IMR-90 (cell line): ENCODE measurements at regions not wholly inside any gene's neighbourhood (a gene's known extent, or its start where the extent isn't known, plus 50 kb on each side); places are given as distances from the start of the nearest gene placed in this dataset.

ENCODE experiments used
- CEBPB ChIP-seq: IDR thresholded peaks from 2 replicates; pipeline ENCODE4 v1.6.1; 2012; ENCODE audit warnings: low read depth, low read length, improper control_type of control experiment
- CTCF ChIP-seq: conservative IDR thresholded peaks from 2 replicates; pipeline ENCODE4 v1.5.1; 2012; ENCODE audit warnings: mild to moderate bottlenecking, low read depth, low read length, improper control_type of control experiment
- MXI1 ChIP-seq: IDR thresholded peaks from 2 replicates; pipeline ENCODE4 v1.6.1; 2012; ENCODE audit warnings: low read depth, mild to moderate bottlenecking, low read length, moderate library complexity, borderline replicate concordance
- RCOR1 ChIP-seq: IDR thresholded peaks from 2 replicates; pipeline ENCODE4 v1.6.1; 2012; ENCODE audit warnings: mild to moderate bottlenecking, low read length, improper control_type of control experiment; ENCODE audit not compliant: insufficient replicate concordance
- RFX5 ChIP-seq: IDR thresholded peaks from 2 replicates; pipeline ENCODE4 v1.8.0; 2012; ENCODE audit warnings: low read depth, mild to moderate bottlenecking, low read length, moderate library complexity

- TF ChIP-seq RCOR1 (no peak), CTCF (no peak), CEBPB (no peak), MXI1 (no peak), RFX5 (no peak)
These were observed 134.0 kb downstream of the SLC1A3 start for GRCh38 chr5:36740259-36740898.
